ENCODE measurements at regions not wholly inside any gene's neighbourhood (a gene's known extent, or its start where the extent isn't known, plus 50 kb on each side); places are given as distances from the start of the nearest gene placed in this dataset.
"Not testable (repeated sequence)": the region's sequence is repeated elsewhere in the genome, so short reads cannot be mapped to it uniquely, and the experiment has no call there.

GRCh38 chr15:32536507-32537172, 56.6 kb upstream of the GOLGA8N start:
- H3K27ac ChIP-seq (ENCODE audit: insufficient read depth, low read length, poor library complexity, severe bottlenecking); H3K4me3 ChIP-seq (ENCODE audit: low read depth, low read length); H3K27ac Mint-ChIP-seq; H3K36me3 ChIP-seq (ENCODE audit: control insufficient read depth, insufficient read depth, low read length); H3K4me1 ChIP-seq (ENCODE audit: control insufficient read depth, insufficient read depth, low read length, poor library complexity, severe bottlenecking); H3K27me3 ChIP-seq (ENCODE audit: control insufficient read depth, insufficient read depth, low read length); H3K9me3 ChIP-seq (ENCODE audit: control insufficient read depth in 2 of 2, low read length in 2 of 2); H3K36me3 Mint-ChIP-seq; H3K4me1 Mint-ChIP-seq; H3K27me3 Mint-ChIP-seq; H3K9me3 Mint-ChIP-seq: not testable (repeated sequence)
- ATAC-seq (ENCODE audit: low read depth in 2 of 2) = peak; percentile 90 to 92
- DNase-seq = peak; percentile 1 to 63 (median 9)
- peak overlapping the region in 2 of 4 donors; percentile 36 to 61 for H3K4me3 Mint-ChIP-seq

DNA sequence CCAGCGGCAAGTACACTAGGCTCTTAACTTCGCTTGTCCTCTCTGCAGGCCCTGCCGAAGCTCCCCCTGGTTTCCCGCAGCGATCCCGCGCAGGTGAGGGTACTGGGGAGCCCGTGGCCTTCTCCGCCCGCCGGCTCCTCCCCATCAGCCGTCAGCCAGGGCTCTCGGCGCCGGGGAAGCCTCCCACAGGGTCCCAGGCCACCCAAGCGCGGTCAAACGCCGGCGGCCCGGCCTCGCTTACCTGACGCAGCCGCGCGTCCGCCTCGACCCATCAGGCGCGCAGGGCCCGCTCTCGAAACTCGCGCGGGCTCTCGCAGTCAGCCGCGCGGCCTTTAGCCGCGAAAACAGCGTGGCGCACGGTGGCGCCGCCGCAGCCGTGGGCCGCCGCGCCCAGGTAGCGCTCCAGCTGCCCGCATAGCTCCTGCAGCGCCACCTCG, 57.2 kb upstream of the GOLGA8N start:
- peak; percentile 43 to 46 for ATAC-seq (ENCODE audit: low read depth in 2 of 2)

DNA sequence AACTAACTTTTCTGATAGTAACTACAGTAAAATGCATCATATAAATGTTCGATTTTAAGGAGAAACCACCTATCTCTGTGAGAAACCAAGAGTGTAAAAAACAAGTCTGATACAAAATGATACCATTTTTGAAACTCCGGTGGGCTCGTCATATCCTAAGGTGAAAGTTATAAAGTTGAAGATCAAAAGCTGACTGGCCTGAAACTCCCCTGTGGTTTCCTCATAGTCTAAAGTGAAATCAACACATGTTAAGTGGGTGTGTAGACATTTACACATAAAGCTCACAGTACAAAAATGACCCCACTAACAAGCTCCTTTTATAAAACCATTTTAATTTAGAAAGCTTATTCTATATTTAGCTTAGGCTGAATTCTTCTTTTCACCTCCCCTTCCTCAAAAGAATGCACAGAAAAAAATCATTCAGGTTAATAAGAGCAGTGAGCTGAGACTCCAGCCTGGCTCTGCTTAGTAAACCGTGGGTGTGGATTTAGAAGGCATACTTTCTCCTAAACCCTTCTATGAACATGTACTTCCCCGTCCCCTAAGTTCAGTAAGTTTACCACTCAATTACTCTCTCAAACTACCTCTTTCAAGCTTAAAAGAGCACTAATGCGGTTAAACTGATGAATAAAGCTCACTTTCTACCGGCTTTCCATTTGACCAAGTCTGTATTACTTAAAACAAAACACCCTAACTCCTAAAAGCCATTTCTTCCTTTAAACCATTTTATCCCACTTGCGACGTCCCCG, 57.9 kb upstream of the GOLGA8N start:
- not testable (repeated sequence) for DNase-seq; H3K4me3 ChIP-seq (ENCODE audit: low read depth, low read length); ATAC-seq (ENCODE audit: low read depth in 2 of 2); H3K27ac Mint-ChIP-seq; H3K27me3 ChIP-seq (ENCODE audit: control insufficient read depth, insufficient read depth, low read length); H3K4me3 Mint-ChIP-seq; H3K4me1 Mint-ChIP-seq; H3K27ac ChIP-seq (ENCODE audit: insufficient read depth, low read length, poor library complexity, severe bottlenecking); H3K9me3 Mint-ChIP-seq; H3K27me3 Mint-ChIP-seq; H3K9me3 ChIP-seq (ENCODE audit: control insufficient read depth in 2 of 2, low read length in 2 of 2); H3K4me1 ChIP-seq (ENCODE audit: control insufficient read depth, insufficient read depth, low read length, poor library complexity, severe bottlenecking); H3K36me3 Mint-ChIP-seq; H3K36me3 ChIP-seq (ENCODE audit: control insufficient read depth, insufficient read depth, low read length)

More for the DNA sequence above, 57.2 kb upstream of the GOLGA8N start:
- H3K4me3 Mint-ChIP-seq; H3K27me3 ChIP-seq (ENCODE audit: control insufficient read depth, insufficient read depth, low read length); H3K9me3 ChIP-seq (ENCODE audit: control insufficient read depth in 2 of 2, low read length in 2 of 2); H3K36me3 ChIP-seq (ENCODE audit: control insufficient read depth, insufficient read depth, low read length); H3K36me3 Mint-ChIP-seq; H3K9me3 Mint-ChIP-seq; H3K4me1 Mint-ChIP-seq; H3K27ac Mint-ChIP-seq; H3K27ac ChIP-seq (ENCODE audit: insufficient read depth, low read length, poor library complexity, severe bottlenecking); H3K4me1 ChIP-seq (ENCODE audit: control insufficient read depth, insufficient read depth, low read length, poor library complexity, severe bottlenecking); DNase-seq; H3K27me3 Mint-ChIP-seq; H3K4me3 ChIP-seq (ENCODE audit: low read depth, low read length): not testable (repeated sequence)

DNA sequence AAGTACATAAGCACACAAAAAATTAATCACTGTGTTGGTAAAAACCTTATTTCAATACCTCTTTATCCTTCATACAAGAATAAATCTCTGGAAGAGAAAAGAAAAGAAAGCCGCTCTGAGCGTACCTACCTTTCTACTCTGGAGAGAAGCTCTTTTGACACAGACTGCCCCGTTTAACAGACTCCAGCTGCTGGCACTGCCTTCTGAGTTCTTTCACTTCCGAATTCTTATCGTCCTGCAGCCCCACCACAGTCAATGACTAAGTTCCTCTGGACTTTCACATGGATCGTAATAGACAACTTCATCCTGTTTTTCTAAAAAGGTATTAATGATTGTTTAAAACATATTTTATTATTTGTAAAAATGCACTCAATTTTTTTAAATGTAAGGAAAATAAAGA, 67.5 kb upstream of the GOLGA8O start:
- H3K4me1 ChIP-seq (ENCODE audit: control insufficient read depth, insufficient read depth, low read length, poor library complexity, severe bottlenecking); H3K36me3 ChIP-seq (ENCODE audit: control insufficient read depth, insufficient read depth, low read length); H3K27ac Mint-ChIP-seq; H3K36me3 Mint-ChIP-seq; H3K27ac ChIP-seq (ENCODE audit: insufficient read depth, low read length, poor library complexity, severe bottlenecking); H3K9me3 ChIP-seq (ENCODE audit: control insufficient read depth in 2 of 2, low read length in 2 of 2); H3K27me3 Mint-ChIP-seq; ATAC-seq (ENCODE audit: low read depth in 2 of 2); H3K27me3 ChIP-seq (ENCODE audit: control insufficient read depth, insufficient read depth, low read length); H3K4me3 ChIP-seq (ENCODE audit: low read depth, low read length); H3K9me3 Mint-ChIP-seq; H3K4me3 Mint-ChIP-seq; H3K4me1 Mint-ChIP-seq; DNase-seq: not testable (repeated sequence)

DNA sequence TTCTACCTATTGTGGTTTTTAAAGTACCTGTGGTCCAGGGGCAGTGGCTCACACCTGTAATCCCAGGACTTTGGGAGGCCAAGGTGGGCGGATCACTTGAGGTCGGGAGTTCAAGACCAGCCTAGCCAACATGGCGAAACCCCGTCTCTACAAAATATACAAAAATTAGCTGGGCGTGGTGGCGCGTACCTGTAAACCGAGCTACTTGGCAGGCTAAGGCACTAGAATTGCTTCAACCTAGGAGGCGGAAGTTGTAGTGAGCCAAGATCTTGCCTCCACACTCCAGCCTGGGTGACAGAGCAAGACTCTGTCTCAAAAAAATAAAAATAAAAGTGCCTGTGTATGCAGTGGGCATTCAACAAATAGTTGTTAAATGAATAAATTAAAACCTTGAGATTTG, 67.0 kb upstream of the GOLGA8O start:
- not testable (repeated sequence) for H3K4me1 ChIP-seq (ENCODE audit: control insufficient read depth, insufficient read depth, low read length, poor library complexity, severe bottlenecking); H3K27ac Mint-ChIP-seq; H3K36me3 ChIP-seq (ENCODE audit: control insufficient read depth, insufficient read depth, low read length); H3K9me3 ChIP-seq (ENCODE audit: control insufficient read depth in 2 of 2, low read length in 2 of 2); H3K27ac ChIP-seq (ENCODE audit: insufficient read depth, low read length, poor library complexity, severe bottlenecking); H3K36me3 Mint-ChIP-seq; H3K4me3 Mint-ChIP-seq; H3K4me3 ChIP-seq (ENCODE audit: low read depth, low read length); ATAC-seq (ENCODE audit: low read depth in 2 of 2); DNase-seq; H3K9me3 Mint-ChIP-seq; H3K4me1 Mint-ChIP-seq; H3K27me3 ChIP-seq (ENCODE audit: control insufficient read depth, insufficient read depth, low read length); H3K27me3 Mint-ChIP-seq

DNA sequence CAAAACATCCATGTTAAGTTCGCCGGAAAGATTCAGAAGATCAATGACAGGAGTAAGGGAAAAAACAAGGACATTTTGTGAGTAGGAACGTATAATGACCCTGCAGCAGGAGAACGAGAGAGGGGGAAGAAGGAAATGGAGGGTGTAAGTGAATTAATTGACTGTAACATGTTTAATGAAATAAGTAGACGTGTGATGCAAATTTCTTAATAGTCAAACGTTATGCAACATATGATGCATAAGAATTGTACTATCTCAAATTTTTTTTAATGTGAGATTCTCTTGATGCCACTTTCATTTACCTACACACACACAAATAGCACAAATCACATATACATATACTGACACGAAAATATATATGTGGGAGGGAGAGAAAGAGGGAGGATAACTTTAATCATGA, 63.5 kb upstream of the GOLGA8O start:
- not testable (repeated sequence) for H3K27me3 Mint-ChIP-seq; H3K36me3 ChIP-seq (ENCODE audit: control insufficient read depth, insufficient read depth, low read length); H3K27ac Mint-ChIP-seq; H3K4me1 ChIP-seq (ENCODE audit: control insufficient read depth, insufficient read depth, low read length, poor library complexity, severe bottlenecking); H3K4me3 Mint-ChIP-seq; H3K4me3 ChIP-seq (ENCODE audit: low read depth, low read length); H3K9me3 ChIP-seq (ENCODE audit: control insufficient read depth in 2 of 2, low read length in 2 of 2); H3K36me3 Mint-ChIP-seq; H3K27me3 ChIP-seq (ENCODE audit: control insufficient read depth, insufficient read depth, low read length); H3K27ac ChIP-seq (ENCODE audit: insufficient read depth, low read length, poor library complexity, severe bottlenecking); DNase-seq; H3K9me3 Mint-ChIP-seq; H3K4me1 Mint-ChIP-seq; ATAC-seq (ENCODE audit: low read depth in 2 of 2)

DNA sequence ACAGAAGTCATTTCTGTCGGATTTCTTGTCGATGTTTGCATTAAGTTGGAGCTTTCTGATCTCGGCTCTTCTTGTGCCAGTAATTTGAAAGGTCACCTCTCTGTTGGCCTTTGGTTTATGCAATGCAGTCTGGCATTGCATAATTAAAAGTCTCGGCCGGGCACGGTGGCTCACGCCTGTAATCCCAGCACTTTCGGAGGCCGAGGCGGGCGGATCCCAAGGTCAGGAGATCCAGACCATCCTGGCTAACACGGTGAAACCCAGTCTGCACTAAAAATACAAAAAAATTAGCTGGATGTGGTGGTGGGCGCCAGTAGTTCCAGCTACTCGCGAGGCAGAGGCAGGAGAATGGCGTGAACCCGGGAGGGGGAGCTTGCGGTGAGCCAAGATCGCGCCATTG, 62.6 kb upstream of the GOLGA8O start:
- H3K4me3 Mint-ChIP-seq; H3K36me3 Mint-ChIP-seq; H3K27ac ChIP-seq (ENCODE audit: insufficient read depth, low read length, poor library complexity, severe bottlenecking); ATAC-seq (ENCODE audit: low read depth in 2 of 2); H3K4me1 Mint-ChIP-seq; H3K4me1 ChIP-seq (ENCODE audit: control insufficient read depth, insufficient read depth, low read length, poor library complexity, severe bottlenecking); H3K4me3 ChIP-seq (ENCODE audit: low read depth, low read length); H3K9me3 Mint-ChIP-seq; H3K27me3 ChIP-seq (ENCODE audit: control insufficient read depth, insufficient read depth, low read length); DNase-seq; H3K9me3 ChIP-seq (ENCODE audit: control insufficient read depth in 2 of 2, low read length in 2 of 2); H3K27ac Mint-ChIP-seq; H3K36me3 ChIP-seq (ENCODE audit: control insufficient read depth, insufficient read depth, low read length); H3K27me3 Mint-ChIP-seq: not testable (repeated sequence)

DNA sequence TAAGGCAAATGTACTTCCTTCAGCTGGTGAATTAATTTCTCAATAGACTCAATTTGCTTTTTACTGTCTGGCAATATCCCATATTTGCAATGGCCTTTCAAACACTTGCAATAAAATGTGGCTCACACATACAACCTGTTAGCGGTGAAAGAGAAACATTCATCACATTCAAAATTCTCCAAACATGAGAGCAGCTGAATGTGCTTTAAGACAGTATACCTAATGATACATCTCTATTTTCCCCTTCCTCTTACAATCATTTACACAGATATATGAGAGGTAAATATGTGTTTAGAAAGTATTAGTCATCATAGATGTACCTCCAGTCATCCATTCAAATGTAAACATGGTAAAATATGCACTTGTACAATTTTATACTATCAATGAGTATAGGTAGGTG, 61.5 kb upstream of the GOLGA8O start:
- H3K27ac ChIP-seq (ENCODE audit: insufficient read depth, low read length, poor library complexity, severe bottlenecking); H3K4me1 Mint-ChIP-seq; ATAC-seq (ENCODE audit: low read depth in 2 of 2); H3K4me3 ChIP-seq (ENCODE audit: low read depth, low read length); H3K4me3 Mint-ChIP-seq; H3K27me3 Mint-ChIP-seq; H3K36me3 ChIP-seq (ENCODE audit: control insufficient read depth, insufficient read depth, low read length); DNase-seq; H3K36me3 Mint-ChIP-seq; H3K9me3 Mint-ChIP-seq; H3K27ac Mint-ChIP-seq; H3K4me1 ChIP-seq (ENCODE audit: control insufficient read depth, insufficient read depth, low read length, poor library complexity, severe bottlenecking); H3K9me3 ChIP-seq (ENCODE audit: control insufficient read depth in 2 of 2, low read length in 2 of 2); H3K27me3 ChIP-seq (ENCODE audit: control insufficient read depth, insufficient read depth, low read length): not testable (repeated sequence)
